Thoracic aorta (tissue), 2 donors: ENCODE measurements at regions not wholly inside any gene's neighbourhood (a gene's known extent, or its start where the extent isn't known, plus 50 kb on each side); places are given as distances from the start of the nearest gene placed in this dataset.

ENCODE experiments used
- ATAC-seq: fragments of 150-250 bp; one replicate; pipeline ENCODE4 v1.8.0; 2017; ENCODE audit warnings: low read depth; ENCODE audit not compliant: insufficient number of reproducible peaks, low FRiP score
- DNase-seq: peaks from one replicate; pipeline ENCODE4 v3.0.0-alpha.2; 2020; ENCODE audit warnings: low spot score
- H3K27ac ChIP-seq, 2 donors: fragments of 200-600 bp; sonication (generic); 1 replicate in 1 of 2; 2 replicates in 1 of 2; pipeline ENCODE4 v1.5.1; 2016; ENCODE audit warnings: mild to moderate bottlenecking in 2 of 2, moderate library complexity in 2 of 2
- H3K27me3 ChIP-seq: fragments of 200-600 bp; sonication (generic); replicated peaks from 2 replicates; pipeline ENCODE4 v1.6.0; 2016; ENCODE audit warnings: mild to moderate bottlenecking; ENCODE audit not compliant: insufficient read depth
- H3K36me3 ChIP-seq: fragments of 200-600 bp; sonication (generic); one replicate; pipeline ENCODE4 v1.5.1; 2016
- H3K4me1 ChIP-seq, 2 donors: fragments of 200-600 bp; sonication (generic); 1 replicate in 1 of 2; 2 replicates in 1 of 2; pipeline versions ENCODE4 v1.5.1 to v1.6.0; 2016; ENCODE audit warnings: low read depth in 2 of 2, mild to moderate bottlenecking in 1 of 2; ENCODE audit not compliant: control insufficient read depth in 1 of 2
- H3K4me3 ChIP-seq: fragments of 200-600 bp; sonication (generic); 2 replicates; pipeline ENCODE4 v1.5.1; 2016; ENCODE audit warnings: mild to moderate bottlenecking
- H3K9me3 ChIP-seq: fragments of 200-600 bp; sonication (generic); 2 replicates; pipeline ENCODE4 v1.5.1; 2016
- TF ChIP-seq, protein P1 (sequence below): fragments of 200-600 bp; sonication (generic); IDR thresholded peaks from one replicate; pipeline ENCODE4 v1.5.1; 2019; ENCODE audit warnings: antibody characterized with exemption

DNA sequence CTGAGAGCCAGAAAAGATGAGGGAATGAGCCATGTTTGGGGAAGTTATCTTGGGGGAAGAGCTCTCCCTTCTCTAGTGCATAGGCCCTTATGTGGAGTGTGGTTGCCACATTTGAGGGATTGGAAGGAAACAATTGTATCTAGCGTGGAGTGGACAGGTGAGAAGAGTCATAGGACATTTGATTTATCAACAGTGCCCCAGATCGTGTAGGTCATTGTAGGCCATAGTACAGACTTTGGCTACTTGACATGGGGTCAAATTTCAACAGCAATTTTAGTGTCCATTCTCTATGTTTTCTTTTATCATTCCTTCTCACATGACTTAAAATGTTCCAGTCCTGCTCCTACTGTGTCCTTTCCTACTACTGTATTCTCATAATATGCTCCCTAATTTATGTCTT is 1182.8 kb downstream of the SORCS1 start:
- Histone ChIP-seq H3K4me3 (no peak overlapping the region), H3K27ac (no peak overlapping the region), H3K27me3 (no peaks in the 10 kb centered on the region), H3K4me1 (no peaks in the 10 kb centered on the region), H3K9me3 (no peaks in the 10 kb centered on the region), H3K36me3 (no peaks in the 10 kb centered on the region)
- ATAC-seq, result no peak
- DNase-seq, result no peak
- TF ChIP-seq, protein P1, sequence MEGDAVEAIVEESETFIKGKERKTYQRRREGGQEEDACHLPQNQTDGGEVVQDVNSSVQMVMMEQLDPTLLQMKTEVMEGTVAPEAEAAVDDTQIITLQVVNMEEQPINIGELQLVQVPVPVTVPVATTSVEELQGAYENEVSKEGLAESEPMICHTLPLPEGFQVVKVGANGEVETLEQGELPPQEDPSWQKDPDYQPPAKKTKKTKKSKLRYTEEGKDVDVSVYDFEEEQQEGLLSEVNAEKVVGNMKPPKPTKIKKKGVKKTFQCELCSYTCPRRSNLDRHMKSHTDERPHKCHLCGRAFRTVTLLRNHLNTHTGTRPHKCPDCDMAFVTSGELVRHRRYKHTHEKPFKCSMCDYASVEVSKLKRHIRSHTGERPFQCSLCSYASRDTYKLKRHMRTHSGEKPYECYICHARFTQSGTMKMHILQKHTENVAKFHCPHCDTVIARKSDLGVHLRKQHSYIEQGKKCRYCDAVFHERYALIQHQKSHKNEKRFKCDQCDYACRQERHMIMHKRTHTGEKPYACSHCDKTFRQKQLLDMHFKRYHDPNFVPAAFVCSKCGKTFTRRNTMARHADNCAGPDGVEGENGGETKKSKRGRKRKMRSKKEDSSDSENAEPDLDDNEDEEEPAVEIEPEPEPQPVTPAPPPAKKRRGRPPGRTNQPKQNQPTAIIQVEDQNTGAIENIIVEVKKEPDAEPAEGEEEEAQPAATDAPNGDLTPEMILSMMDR, result no peak

DNA sequence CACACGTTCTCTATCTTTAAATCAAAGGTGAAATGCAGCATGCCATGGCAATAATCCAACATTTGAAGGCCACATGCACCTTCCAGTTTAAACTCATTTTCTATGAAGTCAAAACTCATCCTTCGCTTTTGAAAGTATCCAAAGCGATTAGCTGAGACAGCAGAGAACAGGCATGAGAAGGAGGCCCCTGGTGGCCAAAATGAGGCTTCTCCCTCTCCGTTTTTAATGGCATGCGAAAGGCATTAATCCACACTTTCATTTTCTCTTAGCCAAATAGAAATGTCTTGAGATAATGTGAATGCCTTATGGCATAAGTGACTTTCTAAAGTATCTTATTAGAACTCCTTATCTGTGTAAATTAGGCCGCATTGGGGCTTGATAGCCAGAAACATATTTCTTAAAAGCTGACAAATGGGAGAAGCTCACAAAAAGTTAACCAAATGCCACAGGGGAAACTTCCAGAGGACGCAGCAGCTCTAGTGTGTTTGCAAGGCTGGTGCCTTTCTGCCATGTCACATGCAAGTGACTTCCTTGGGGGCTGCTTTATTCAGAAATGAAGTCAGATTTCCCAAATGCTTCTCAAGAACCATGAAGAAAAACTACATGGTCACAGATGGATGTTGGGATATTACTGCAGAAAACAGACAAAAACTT is 1189.6 kb downstream of the SORCS1 start:
- TF ChIP-seq, protein P1, result peak; percentile 43
- Histone ChIP-seq H3K9me3 (no peaks in the 10 kb centered on the region), H3K4me3 (peak overlapping the region; percentile 44), H3K4me1 (no peaks in the 10 kb centered on the region), H3K27me3 (no peaks in the 10 kb centered on the region), H3K36me3 (no peaks in the 10 kb centered on the region), H3K27ac (no peak overlapping the region)
- ATAC-seq, result no peak
- DNase-seq, result no peak

DNA sequence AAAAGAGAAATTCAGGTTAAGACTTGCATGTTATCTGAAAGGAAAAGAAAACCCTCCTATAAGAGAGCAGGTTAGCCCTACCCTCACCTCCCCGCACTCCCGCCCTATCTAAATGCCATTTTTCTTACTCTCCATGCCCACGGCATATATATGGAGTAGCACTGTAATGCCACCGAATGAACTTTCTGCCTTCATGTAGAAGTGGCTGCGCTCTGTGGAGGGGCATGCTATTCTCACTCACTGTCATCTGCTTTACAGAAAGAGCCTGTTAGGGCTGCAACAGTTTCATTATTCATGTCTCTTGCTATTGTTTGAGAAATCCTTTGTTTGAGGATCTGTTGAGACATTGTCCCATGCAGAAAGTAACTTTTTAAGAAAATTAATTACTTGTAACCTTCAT is 1190.6 kb downstream of the SORCS1 start:
- no peaks in the 10 kb centered on the region for H3K27me3 ChIP-seq
- TF ChIP-seq, protein P1, result no peak
- ATAC-seq, result no peak
- no peaks in the 10 kb centered on the region for H3K4me1 ChIP-seq
- H3K9me3 ChIP-seq, result no peaks in the 10 kb centered on the region
- no peak overlapping the region for H3K4me3 ChIP-seq
- H3K27ac ChIP-seq, result no peak overlapping the region
- H3K36me3 ChIP-seq, result no peaks in the 10 kb centered on the region
- DNase-seq, result no peak

DNA sequence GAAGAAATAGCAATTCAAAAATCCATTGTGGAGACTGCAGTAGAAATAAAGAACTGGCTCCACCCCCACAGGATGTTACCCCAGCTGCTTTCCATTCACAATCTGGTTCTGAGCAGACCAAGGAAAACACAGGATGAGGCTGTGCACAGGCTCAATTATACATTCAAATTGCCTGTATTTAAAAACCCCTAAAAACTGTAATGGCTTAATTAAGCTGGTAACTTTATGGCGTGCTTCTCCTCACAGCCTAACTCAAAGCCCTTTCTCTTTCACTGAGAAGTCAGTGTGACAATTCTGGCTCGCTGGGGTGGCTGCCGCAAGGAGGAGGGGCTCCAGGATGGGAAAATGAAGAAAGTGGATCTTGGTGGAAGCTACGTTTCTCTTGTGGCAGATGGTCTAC is 1191.1 kb downstream of the SORCS1 start:
- TF ChIP-seq, protein P1, result no peak
- H3K27me3 ChIP-seq, result no peaks in the 10 kb centered on the region
- no peak overlapping the region for H3K4me3 ChIP-seq
- DNase-seq, result no peak
- H3K9me3 ChIP-seq, result no peaks in the 10 kb centered on the region
- H3K36me3 ChIP-seq, result no peaks in the 10 kb centered on the region
- ATAC-seq, result no peak
- H3K27ac ChIP-seq, result no peak overlapping the region
- H3K4me1 ChIP-seq, result no peaks in the 10 kb centered on the region

DNA sequence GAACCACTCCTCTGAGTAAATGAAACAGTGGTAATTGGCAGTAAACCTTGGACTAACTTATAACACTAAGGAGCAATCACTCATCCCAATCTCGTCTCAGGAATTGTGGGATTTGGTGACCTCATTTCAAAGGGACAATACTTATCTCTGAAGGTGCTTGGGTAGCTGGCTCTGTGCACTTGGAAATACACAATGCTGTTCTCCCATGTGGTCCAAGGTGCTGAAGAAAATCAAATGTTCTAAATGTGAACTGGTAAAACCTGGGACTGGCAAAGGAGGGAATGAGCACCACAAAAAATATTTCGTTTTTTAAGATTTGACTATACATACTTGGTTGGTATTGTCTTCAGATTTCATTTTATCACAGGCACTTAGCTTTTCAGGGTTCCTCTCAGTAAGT is 1193.0 kb downstream of the SORCS1 start:
- TF ChIP-seq, protein P1, result no peak
- H3K9me3 ChIP-seq, result no peaks in the 10 kb centered on the region
- H3K27me3 ChIP-seq, result no peaks in the 10 kb centered on the region
- no peak overlapping the region for H3K27ac ChIP-seq
- no peaks in the 10 kb centered on the region for H3K36me3 ChIP-seq
- H3K4me3 ChIP-seq, result no peak overlapping the region
- DNase-seq, result no peak
- ATAC-seq, result no peak
- no peaks in the 10 kb centered on the region for H3K4me1 ChIP-seq
